ENCODE measurements at regions not wholly inside any gene's neighbourhood (a gene's known extent, or its start where the extent isn't known, plus 50 kb on each side); places are given as distances from the start of the nearest gene placed in this dataset.

DNA sequence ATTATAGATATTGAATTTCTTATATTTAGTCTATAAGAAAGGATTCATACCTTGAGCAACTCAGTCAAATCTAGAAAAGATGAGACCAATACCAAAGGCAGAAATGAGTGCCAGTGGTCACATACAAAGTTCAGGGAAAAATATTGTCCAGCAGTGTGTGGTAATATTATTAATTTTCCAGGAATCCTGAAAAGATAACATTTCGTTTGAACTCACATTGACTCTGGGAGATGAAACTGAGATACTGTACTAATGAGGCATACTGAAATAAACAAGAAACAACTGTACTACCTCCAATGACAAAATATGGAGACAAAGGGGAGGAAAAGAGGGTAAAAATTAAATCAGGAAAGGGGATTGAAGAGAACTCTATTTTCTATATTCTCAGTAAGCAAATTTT, 212.4 kb downstream of the TRAM1L1 start:
- no peak for DNase-seq

- DNase-seq: no peak
Observed at GRCh38 chr4:116872308-116872707, 213.1 kb downstream of the TRAM1L1 start.

DNA sequence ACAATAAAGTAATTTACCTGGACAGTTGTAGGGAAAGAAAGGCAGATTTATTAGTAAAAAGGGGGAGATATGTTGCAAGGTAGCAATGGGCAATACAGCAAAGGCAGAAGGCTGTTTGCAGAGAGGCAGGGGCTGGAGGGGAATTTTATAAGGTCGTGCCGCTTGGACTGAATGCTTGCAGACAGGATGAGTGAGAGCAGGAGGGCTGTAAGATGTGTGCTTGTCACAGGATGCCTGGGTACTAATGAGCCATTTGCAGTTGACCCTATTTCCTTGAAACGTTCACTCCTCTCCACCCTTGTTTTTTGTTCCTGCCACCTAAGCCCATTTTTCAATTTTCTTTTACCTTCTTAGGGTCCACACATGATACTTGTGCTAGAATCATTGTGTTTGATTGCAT, 214.7 kb downstream of the TRAM1L1 start:
- DNase-seq: no peak

DNA sequence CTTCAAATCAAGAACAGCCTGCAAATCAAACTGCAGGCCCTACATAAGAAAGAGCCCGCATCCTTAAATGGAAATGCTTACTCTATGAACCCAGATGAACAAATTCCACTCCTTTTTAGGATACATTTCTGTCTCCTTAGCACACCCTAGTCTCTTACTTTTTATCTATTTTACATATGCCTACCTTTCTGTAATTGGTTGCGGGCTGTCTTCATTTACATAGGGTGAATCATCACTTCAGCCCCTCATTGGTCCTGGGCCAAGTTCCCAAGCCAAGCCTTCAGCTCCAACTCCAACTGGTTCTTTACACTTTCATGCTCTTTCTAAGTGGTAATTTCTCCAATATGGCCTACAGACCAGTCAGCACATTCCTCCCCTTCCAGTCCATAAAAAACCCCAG, 219.3 kb downstream of the TRAM1L1 start:
- DNase-seq: no peak

DNA sequence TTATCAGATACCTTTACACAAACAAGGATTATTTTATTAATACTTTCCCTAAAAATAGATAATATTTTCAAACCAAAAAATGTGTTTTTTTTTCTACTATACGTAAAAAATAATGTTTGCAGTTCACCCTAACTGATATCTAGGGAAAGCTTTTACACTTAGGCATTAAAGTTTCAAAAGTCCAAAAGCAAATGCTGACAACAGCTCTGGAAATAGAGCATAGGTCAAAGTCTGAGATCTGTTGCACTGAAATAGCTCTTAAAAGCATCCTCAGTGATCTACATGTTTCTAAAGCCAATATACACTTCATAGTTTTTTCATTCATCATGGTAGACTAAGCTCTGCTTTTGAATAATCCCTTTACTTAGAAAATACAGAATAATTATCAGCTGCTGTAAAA, 222.8 kb downstream of the TRAM1L1 start:
- DNase-seq: no peak

DNA sequence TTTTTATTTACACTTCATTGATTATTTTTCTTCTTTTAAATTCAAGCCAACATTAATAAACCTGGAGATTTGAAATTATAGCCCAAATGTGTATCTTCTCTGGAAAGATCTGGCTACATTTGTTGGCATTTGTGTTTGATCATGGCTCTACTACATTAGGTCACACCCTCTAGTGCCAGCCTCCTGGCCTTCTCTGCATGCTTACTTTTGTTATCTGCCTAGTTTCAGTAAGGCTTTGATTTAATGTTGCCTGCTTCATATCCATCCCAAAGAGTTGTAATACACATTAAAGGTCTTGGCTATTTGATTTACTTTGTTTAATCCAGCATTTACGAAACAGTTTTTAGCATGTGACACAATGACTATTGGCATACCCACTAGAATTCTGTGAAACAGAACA, 224.5 kb downstream of the TRAM1L1 start:
- no peak for DNase-seq

- DNase-seq: no peak
Observed at GRCh38 chr4:116849620-116850019, 235.8 kb downstream of the TRAM1L1 start.

DNA sequence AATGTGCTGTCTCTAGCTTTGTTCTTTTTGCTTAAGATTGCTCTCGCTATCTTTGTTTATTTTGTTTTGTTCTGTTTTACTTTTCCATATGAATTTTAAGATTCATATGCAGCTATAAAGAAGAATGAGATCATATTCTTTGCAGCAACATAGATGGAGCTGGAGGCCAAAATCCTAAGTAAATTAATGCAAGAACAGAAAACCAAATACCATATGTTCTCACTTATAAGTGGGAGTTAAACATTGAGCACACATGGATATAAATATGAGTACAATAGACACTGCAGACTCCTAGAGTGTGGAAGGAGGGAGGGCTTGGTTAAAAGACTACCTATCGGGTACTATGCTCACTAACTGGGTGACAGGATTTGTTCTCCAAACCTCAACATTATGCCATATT, 237.8 kb downstream of the TRAM1L1 start:
- no peak for DNase-seq

- DNase-seq: no peak
Observed at GRCh38 chr4:116839826-116840225, 245.6 kb downstream of the TRAM1L1 start.

DNA sequence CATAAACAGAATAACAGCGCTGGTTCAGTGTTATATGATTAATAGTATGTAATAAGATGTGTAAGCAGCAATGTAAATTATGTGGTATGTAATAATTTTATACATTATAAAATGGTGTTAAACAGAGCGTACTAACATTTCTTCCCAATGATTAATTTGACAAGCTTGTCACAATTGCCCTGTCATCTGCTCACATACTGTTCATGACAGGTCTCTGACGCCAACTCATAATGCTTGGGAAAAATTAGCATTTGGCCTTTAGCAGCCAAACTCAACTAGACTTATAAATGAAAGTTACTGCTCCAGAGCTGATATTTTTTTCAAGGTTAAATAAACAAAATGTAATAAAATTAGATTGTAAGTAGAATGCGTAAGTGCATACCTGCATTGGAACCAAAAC, 246.8 kb downstream of the TRAM1L1 start:
- no peak for DNase-seq

DNA sequence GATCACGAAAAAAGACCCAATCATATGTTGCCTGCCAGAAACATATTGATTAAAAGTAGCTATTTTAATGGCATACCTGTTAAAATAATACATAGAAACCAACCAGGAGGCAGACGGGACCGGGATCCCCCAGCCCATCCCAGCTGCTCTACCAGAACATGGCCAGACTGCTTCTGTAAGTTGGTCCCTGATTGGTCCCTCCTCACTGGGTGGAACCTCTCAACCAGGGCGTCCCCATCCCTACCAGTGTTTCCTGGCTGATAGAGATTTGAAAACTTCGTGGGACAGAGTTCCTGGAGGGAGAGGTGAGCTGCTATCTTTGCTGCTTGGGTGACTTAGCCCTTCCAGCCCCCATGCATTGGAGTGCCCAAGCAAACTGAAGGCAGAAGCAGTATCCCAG, 256.2 kb downstream of the TRAM1L1 start:
- no peak for DNase-seq

- no peak for DNase-seq
Observed at GRCh38 chr4:116824172-116824571, 261.2 kb downstream of the TRAM1L1 start.

DNA sequence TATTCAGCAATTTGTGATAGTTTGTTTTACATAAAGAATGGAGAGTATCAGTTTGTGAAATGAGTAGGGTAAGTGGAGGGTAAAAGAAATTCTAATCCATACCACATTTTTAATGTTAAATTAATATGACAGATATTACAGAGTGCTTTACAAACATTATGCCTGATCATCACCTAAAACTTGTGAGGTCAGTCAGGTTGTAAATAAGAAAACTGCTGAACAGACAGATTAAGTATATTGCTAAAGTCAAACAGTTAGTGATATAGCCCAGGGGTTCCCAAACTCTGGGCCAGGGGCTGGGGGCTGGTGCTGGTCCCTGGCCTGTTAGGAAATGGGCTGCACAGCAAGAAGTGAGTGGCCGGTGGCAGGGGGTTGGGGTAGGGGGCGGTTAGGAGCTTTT, 273.6 kb downstream of the TRAM1L1 start:
- no peak for DNase-seq

GRCh38 chr4:116796022-116796421, 289.4 kb downstream of the TRAM1L1 start:
- no peak for DNase-seq

GRCh38 chr4:116788723-116789122, 296.7 kb downstream of the TRAM1L1 start:
- DNase-seq: no peak

DNA sequence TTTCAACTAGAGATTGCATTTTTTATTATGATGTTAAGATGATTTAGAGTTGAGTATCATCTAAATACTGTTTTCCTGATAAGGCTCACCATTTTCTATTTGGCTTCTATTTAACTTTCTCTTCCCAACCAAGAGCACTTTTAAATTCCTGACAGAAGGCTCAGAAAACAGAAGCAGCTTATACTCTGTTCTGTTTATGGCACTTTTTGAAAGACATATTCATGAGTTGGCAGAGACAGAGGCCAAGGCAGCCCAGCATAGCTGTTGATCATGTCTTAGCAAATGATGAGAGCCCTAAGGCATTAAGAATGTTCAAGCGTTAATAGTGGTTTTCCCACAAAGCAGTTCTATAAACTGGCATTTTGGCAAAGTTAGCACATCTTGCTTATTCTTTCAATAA, 330.3 kb downstream of the TRAM1L1 start:
- no peak for DNase-seq

DNA sequence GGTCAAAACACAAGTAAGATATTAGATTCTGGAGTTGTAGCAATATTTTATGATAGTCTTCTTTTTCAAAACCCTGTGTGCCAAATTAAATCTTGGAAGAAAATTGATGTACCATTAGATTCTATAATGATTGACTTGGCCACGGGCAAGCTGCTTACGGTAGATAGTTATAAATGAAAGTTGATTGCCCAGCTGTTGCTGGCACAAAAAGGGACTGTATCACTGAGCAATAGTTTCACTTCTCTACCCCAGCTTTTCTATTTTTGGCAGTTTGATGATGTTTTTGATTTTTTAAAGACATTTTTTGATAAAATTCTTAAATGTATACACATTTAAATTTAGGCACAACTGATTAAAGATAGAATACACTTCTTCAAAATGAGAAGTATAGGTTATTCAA, 333.3 kb downstream of the TRAM1L1 start:
- DNase-seq: no peak

- DNase-seq: no peak
Observed at GRCh38 chr4:116736756-116737155, 348.6 kb downstream of the TRAM1L1 start.

GRCh38 chr4:116734178-116734577, 351.2 kb downstream of the TRAM1L1 start:
- DNase-seq: no peak

DNA sequence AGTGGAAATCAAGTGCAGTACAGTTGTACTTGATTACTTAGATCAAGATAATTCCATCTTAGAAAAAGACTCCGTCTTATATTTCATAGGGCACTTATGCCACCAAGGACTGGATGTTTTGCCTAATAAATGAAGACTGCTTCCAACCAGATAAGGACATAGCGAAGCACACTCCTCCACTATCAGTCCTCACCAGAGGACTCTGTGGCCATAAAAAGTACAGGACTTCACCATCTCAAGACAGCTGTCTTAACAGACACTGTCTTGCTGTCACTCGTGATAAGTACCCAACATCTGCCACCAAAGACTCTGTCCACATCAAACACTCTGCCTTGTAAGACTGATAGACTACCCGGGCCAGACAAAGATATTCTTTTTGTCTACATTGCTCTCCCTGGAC, 352.0 kb downstream of the TRAM1L1 start:
- DNase-seq: no peak

- no peak for DNase-seq
Observed at GRCh38 chr4:116726523-116726922, 358.9 kb downstream of the TRAM1L1 start.

- no peak for DNase-seq
Observed at GRCh38 chr4:116724249-116724648, 361.1 kb downstream of the TRAM1L1 start.

DNA sequence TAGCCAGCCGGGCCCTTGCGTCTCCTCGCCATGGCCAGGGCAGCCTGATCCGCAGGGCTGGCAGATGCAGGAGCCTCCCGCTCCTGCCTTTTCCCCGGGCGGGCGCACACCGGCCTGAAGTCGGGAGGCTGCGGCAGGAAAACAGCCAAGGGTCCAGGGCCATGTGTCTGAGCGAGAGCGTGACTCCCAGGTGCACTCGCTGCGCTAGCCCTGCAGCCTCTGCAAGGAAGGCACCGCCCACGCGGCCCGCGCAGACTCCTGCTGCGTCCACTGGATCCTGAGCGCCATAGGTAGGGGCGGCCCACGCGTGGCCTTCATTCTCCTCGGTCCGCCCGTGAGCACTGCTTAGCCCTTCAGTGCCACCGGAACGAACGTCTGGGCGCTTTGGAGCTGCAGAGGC, 379.9 kb downstream of the TRAM1L1 start:
- DNase-seq: peak in 1 of 51 donors; percentile 1

DNA sequence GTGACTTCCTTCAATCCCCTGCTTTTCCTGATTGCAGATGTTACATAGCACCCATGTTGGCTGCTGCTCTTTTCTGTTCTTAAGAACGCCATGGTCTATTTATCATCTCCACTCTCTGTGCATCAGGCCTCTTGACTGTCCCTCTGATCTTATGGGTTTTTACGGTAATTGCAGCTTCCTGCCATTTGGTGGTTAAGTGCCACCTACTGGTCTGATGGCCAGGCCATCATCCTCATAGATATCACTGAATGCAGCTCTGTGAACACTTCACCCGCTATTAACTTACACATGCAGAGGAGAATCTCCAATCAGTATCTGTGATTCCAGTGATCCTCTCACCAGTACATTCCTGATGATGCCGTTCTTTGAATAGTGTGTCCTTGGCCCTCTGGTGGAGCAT, 382.4 kb downstream of the TRAM1L1 start:
- DNase-seq: no peak

- no peak for DNase-seq
Observed at GRCh38 chr4:116688536-116688935, 396.8 kb downstream of the TRAM1L1 start.

Data from hypothalamus (tissue), 51 donors.